Gastroesophageal sphincter (tissue), 4 donors: ENCODE measurements at regions not wholly inside any gene's neighbourhood (a gene's known extent, or its start where the extent isn't known, plus 50 kb on each side); places are given as distances from the start of the nearest gene placed in this dataset.

Experiments used
- ATAC-seq: fragments of 150-250 bp; one replicate; pipeline ENCODE4 v1.9.1; 2016; ENCODE audit warnings: mild to moderate bottlenecking, moderate library complexity
- H3K27ac ChIP-seq, 4 donors: fragments of 200-600 bp; sonication (generic) in 3 of 4; 1 replicate in 3 of 4; 2 replicates in 1 of 4; pipeline ENCODE4 v1.5.1; 2016 to 2019
- H3K27me3 ChIP-seq: fragments of 200-600 bp; sonication (generic); one replicate; pipeline ENCODE4 v1.5.1; 2019
- H3K36me3 ChIP-seq, 2 donors: fragments of 200-600 bp; sonication (generic); one replicate each; pipeline ENCODE4 v1.5.1; 2019; ENCODE audit warnings: control low read depth in 1 of 2
- H3K4me1 ChIP-seq, 3 donors: fragments of 200-600 bp; sonication (generic); 1 replicate in 2 of 3; 2 replicates in 1 of 3; pipeline ENCODE4 v1.5.1; 2016 to 2019; ENCODE audit warnings: control low read depth in 2 of 3
- H3K4me3 ChIP-seq, 2 donors: fragments of 200-600 bp; sonication (generic); one replicate each; pipeline ENCODE4 v1.5.1; 2019; ENCODE audit warnings: mild to moderate bottlenecking in 1 of 2, moderate library complexity in 1 of 2
- H3K9me3 ChIP-seq, 3 donors: fragments of 200-600 bp; sonication (generic); one replicate each; pipeline ENCODE4 v1.5.1; 2017 to 2019; ENCODE audit warnings: control low read depth in 2 of 3
- CTCF ChIP-seq, 4 experiments: fragments of 200-600 bp in 2 of 4; fragments of 450-650 bp in 2 of 4; sonication (generic) in 1 of 4; IDR thresholded peaks; one replicate each; pipeline ENCODE4 v1.5.1; 2017 to 2019; ENCODE audit warnings: antibody characterized with exemption in 4 of 4, mild to moderate bottlenecking in 2 of 4, moderate library complexity in 2 of 4
- EP300 ChIP-seq: sonication (generic); formaldehyde crosslinking; IDR thresholded peaks from one replicate; pipeline ENCODE4 v1.6.1; 2017; ENCODE audit warnings: antibody characterized with exemption, mild to moderate bottlenecking
- POLR2A ChIP-seq, 2 donors: fragments of 450-650 bp; IDR thresholded peaks; one replicate each; pipeline ENCODE4 v1.6.1; 2017; ENCODE audit warnings: antibody characterized with exemption in 2 of 2, mild to moderate bottlenecking in 2 of 2, moderate library complexity in 1 of 2
- POLR2AphosphoS5 ChIP-seq: sonication (generic); formaldehyde crosslinking; IDR thresholded peaks from one replicate; pipeline ENCODE4 v1.6.1; 2017; ENCODE audit warnings: antibody characterized with exemption
- WGBS, 2 donors: methylation state at CpG; one replicate each; pipeline ENCODE4 v1.1.5; 2018; ENCODE audit warnings: low coverage in 1 of 2; 5-methylcytosine and 5-hydroxymethylcytosine counted together

GRCh38 chr3:182637350-182638110 lies 155.8 kb upstream of the ATP11B start:
- 57% methylated on average over 2 of the region's 2 CpGs; no CpG with 5 or more reads in 1 of the 2 donors for WGBS, 2 donors
- no peak for ATAC-seq

GRCh38 chr3:182644013-182644412 lies 149.3 kb upstream of the ATP11B start:
- H3K9me3 ChIP-seq, result peaks cover 0 to 6% (median 0%) of the 10 kb centered on the region in 3 donors
- no peak overlapping the region for H3K27ac ChIP-seq
- no peak for ATAC-seq
- TF ChIP-seq EP300 (no peak), POLR2A (IDR thresholded peaks at IDR 0.05) (no peak), CTCF (IDR thresholded peaks at IDR 0.05) (no peak), POLR2AphosphoS5 (no peak)
- no peak overlapping the region for H3K4me3 ChIP-seq
- H3K27me3 ChIP-seq, result no peaks in the 10 kb centered on the region
- H3K4me1 ChIP-seq, result no peaks in the 10 kb centered on the region
- no peaks in the 10 kb centered on the region for H3K36me3 ChIP-seq
- 56 to 71% methylated on average over 1 to 3 of the region's 3 CpGs for WGBS, 2 donors

More at GRCh38 chr3:182637350-182638110, 155.8 kb upstream of the ATP11B start:
- Histone ChIP-seq H3K9me3 (peaks cover 0 to 6% (median 0%) of the 10 kb centered on the region in 3 donors), H3K27ac (no peak overlapping the region), H3K4me3 (no peak overlapping the region), H3K4me1 (no peaks in the 10 kb centered on the region), H3K27me3 (no peaks in the 10 kb centered on the region), H3K36me3 (no peaks in the 10 kb centered on the region)
- TF ChIP-seq POLR2AphosphoS5 (no peak), CTCF (IDR thresholded peaks at IDR 0.05) (no peak), POLR2A (IDR thresholded peaks at IDR 0.05) (no peak), EP300 (no peak)

- H3K27ac ChIP-seq, result no peak overlapping the region
- no peaks in the 10 kb centered on the region for H3K4me1 ChIP-seq
- H3K36me3 ChIP-seq, result no peaks in the 10 kb centered on the region
- H3K27me3 ChIP-seq, result no peaks in the 10 kb centered on the region
- peaks cover 0 to 6% (median 0%) of the 10 kb centered on the region in 3 donors for H3K9me3 ChIP-seq
- 83 to 88% methylated on average over 4 to 5 of the region's 5 CpGs for WGBS, 2 donors
- H3K4me3 ChIP-seq, result no peak overlapping the region
- no peak for ATAC-seq
- no peak for TF ChIP-seq POLR2AphosphoS5
- TF ChIP-seq POLR2A (IDR thresholded peaks at IDR 0.05), result no peak
- TF ChIP-seq CTCF (IDR thresholded peaks at IDR 0.05), result no peak
- no peak for TF ChIP-seq EP300
Measured at GRCh38 chr3:182644790-182645433, 148.4 kb upstream of the ATP11B start.

GRCh38 chr3:182650568-182651128 lies 142.7 kb upstream of the ATP11B start:
- Histone ChIP-seq H3K4me3 (no peak overlapping the region), H3K36me3 (no peaks in the 10 kb centered on the region), H3K27ac (no peak overlapping the region), H3K4me1 (no peaks in the 10 kb centered on the region), H3K27me3 (no peaks in the 10 kb centered on the region), H3K9me3 (no peaks in the 10 kb centered on the region)
- 89 to 94% methylated on average over 2 to 3 of the region's 3 CpGs for WGBS, 2 donors
- no peak for TF ChIP-seq POLR2AphosphoS5
- TF ChIP-seq EP300, result no peak
- no peak for TF ChIP-seq POLR2A (IDR thresholded peaks at IDR 0.05)
- TF ChIP-seq CTCF (IDR thresholded peaks at IDR 0.05), result no peak
- ATAC-seq, result peak; percentile 16
